ENCODE measurements at regions not wholly inside any gene's neighbourhood (a gene's known extent, or its start where the extent isn't known, plus 50 kb on each side); places are given as distances from the start of the nearest gene placed in this dataset.
"Not testable (repeated sequence)": the region's sequence is repeated elsewhere in the genome, so short reads cannot be mapped to it uniquely, and the experiment has no call there.

DNA sequence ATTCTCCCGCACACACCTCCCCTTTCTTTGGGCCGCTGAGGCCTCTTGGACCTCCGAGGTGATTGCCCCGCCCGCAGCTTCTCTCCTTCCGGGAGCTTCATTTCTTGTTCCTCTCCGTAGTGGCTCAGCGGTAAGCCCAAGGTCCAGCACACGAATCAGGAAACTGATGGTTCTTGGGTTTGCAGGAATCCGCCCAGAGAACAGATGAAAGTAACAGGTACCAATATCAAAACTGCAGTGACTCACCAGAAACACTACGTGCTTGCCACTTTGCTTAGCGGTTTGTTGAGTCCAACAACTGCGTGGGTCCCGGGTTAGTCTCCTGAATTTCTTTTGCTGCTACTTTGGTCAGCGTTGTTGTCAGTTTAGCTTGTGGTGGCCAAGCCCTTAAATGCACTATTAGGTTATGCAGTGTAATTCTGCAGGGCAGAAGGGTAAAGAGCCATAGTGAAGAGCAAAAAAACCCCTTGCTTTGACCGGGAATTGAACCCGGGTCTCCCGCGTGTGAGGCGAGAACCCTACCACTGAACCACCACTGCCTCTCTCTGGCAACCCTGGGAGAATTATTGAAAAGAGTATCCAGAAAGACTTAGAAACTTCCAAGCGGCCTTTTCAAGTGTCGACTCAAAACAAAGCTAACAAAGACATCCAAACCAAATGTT is 74.2 kb upstream of the FCGR1A start:
- not testable (repeated sequence) for TF ChIP-seq EZH2 (IDR thresholded peaks at IDR 0.05); POLR2AphosphoS5 (IDR thresholded peaks at IDR 0.05; ENCODE audit: borderline replicate concordance, low read depth, low read length)
